Left lobe of liver (tissue), 2 donors: ENCODE measurements at regions not wholly inside any gene's neighbourhood (a gene's known extent, or its start where the extent isn't known, plus 50 kb on each side); places are given as distances from the start of the nearest gene placed in this dataset.
"Not testable (repeated sequence)": the region's sequence is repeated elsewhere in the genome, so short reads cannot be mapped to it uniquely, and the experiment has no call there.

Source experiments
- ATAC-seq: fragments of 200-7000 bp; cut with Tn5 transposase; one replicate; pipeline ENCODE4 v1.9.1; 2020; ENCODE audit warnings: mild to moderate bottlenecking, moderate library complexity
- DNase-seq: peaks from one replicate; pipeline ENCODE4 v3.0.0-alpha.2; 2020; ENCODE audit warnings: low spot score
- donor health status: DM: no; HTN: no; CAD: no; lungs with moderate emphysema.
- donor health status: DM: no; HTN: yes; CAD: no.

DNA sequence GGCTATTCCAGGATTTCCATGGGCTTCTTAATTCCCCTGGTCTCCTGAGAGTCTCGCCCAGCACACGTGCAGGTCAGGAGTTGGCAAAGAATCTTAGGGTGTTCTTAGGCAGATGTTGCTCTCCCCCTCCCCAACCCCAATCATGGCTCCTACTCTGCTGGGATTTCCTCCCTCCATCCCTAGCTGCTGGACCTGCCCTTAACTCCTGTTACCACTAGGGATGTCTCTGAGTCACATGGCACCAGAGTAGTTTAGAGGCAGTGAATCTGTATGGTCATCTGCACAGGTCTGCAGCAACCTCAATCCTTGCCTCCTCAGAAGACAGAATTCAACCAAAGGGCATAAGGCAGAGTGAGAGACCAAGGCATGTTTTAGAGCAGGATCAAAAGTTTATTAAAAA, 51.8 kb upstream of the CHST3 start:
- peak; percentile 31 for ATAC-seq
- no peak for DNase-seq

DNA sequence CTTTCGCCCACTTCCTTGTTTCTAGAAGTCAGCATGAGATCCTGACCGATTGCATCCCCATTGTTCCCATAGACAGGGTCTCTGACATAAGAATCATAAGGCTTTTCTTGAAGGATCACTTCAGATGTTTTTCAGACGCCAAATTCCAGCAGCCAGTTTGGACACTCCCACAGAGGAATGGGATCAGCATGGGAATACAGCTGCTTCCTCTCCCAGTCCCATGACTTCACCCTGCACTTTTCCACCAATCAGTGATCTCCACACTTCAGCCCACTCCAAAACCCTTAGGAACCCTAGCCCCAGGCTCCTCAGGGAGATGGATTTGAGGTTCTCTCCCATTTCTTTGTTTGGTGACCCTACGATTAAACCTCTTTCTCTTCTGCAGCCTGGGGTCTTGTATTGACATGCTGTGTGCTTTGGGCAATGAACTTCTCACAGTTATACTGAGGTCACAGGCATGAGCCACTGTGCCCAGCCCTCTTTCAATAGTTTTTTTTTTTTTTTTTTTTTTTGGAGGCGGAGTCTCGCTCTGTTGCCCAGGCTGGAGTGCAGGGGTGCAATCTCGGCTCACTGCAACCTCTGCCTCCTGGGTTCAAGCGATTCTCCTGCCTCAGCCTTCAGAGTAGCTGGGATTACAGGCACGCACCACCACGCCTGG, 52.8 kb upstream of the CHST3 start:
- DNase-seq (no peak), ATAC-seq (no peak)

DNA sequence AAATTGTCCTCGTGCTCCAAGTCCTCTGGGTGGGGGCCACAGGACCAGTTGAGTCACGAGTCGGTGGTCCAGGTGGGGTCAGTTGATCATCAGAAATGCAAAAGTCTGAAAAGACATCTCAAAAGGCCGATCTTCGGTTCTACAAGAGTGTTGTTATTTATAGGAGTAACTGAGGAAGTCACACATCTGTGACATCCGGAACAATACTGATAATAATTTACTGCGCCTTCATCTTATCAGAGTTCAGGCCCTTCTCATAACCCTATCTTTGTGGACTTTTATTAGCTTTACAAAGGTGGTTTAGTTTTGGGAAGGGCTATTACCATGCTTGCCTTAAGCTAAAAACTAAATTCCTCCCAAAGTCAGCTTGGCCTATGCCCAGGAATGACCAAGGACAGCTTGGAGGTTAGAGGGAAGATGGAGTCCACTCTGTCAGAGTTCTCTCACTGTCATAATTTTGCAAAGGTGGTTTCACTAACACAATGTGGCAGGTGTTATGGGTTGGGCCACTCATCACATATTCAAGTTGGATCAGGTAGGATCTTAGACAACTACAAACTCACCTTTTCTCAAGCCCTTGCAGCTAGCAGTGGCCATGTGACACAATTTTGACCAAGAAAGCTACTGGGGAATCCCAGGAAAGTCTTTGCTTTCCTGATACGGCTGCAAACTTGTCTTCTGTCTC, 54.7 kb upstream of the CHST3 start:
- ATAC-seq (no peak), DNase-seq (no peak)

DNA sequence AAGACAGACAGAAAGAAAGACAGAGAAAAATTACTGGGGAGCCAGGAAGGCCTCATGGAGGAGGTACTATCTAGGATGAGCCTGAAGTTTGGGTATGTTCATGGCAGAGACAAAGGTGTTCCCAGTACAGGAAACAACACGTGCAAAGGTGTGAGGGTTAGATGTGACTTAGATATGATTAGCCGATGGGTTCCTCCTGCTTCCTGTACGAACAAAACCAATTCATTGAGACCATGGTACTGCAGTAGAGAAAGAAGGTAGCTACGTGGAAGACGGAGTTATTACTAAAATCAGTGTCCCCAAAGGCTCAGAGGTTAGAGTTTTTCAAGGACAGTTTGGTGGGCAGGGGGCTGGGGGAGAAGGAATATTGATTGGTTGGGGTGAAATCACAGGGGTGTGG, 55.2 kb upstream of the CHST3 start:
- ATAC-seq, result no peak
- DNase-seq, result no peak

DNA sequence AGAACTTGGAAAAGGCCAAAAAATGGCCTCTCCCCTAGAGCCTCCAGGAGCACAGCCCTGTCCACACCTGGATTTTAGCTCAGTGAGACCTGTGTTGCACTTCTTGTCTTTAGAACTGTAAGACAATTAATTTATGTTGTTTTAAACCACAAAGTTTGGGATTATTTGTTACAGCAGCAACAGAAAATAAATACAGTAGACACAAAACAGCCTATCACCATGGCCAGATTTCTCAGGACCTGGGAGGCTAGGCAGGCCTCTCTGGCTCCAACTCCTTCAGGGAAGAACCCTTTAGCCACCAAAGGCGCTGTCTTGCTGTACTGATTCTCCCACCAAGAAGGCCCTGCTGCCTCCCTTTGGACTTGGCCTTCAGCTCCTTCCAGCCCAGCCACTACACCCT, 54.1 kb upstream of the PSAP start:
- no peak for DNase-seq
- ATAC-seq, result no peak

DNA sequence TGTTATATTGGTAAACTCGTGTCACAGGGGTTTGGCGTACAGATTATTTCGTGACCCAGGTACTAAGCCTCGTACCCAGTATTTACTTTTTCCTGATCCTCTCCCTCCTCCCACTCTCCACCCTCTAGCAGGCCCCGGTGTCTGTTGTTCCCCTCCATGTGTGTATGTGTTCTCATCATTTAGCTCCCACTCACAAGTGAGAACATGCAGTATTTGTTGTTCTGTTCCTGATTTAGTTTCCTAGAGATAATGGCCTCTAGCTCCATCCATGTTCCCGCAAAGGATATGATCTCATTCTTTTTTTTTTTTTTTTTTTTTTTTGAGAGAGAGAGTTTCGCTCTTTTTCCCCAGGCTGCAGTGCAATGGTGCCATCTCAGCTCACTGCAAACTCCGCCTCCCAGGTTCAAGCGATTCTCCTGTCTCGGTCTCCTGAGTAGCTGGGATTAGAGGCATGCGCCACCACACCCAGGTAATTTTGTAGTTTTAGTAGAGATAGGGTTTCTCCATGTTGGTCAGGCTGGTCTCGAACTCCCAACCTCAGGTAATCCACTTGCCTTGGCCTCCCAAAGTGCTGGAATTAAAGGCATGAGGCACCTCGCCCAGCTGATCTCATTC, 52.7 kb upstream of the PSAP start:
- ATAC-seq, DNase-seq: not testable (repeated sequence)

DNA sequence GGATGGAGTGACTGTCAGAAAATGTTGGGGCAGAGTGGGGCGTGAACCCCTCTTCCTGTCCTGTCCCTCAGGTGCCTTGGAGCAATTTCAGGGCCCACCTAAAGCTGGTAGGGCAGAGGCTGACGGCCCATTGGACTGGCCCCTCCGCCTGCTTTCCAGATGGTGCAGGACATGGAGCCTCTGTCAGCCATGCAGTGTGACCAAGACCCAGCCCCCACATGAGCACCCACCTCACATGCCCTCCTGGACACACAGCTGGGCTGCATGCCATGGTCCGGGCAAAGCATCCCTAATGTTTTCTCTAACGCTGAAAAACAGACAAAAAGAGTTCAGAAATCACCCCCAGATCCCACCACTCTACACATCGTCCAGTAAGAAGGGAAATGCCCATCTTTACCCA, 51.3 kb upstream of the PSAP start:
- ATAC-seq (no peak), DNase-seq (no peak)
